GM12891 (cell line): ENCODE measurements at regions not wholly inside any gene's neighbourhood (a gene's known extent, or its start where the extent isn't known, plus 50 kb on each side); places are given as distances from the start of the nearest gene placed in this dataset.
"Not testable (repeated sequence)": the region's sequence is repeated elsewhere in the genome, so short reads cannot be mapped to it uniquely, and the experiment has no call there.

Experiments
- POLR2A ChIP-seq: IDR thresholded peaks from 2 replicates; pipeline ENCODE4 v1.6.1; 2011; ENCODE audit warnings: low read depth, low read length, control low read depth
- POLR2AphosphoS5 ChIP-seq: IDR thresholded peaks from 2 replicates; pipeline ENCODE4 v1.6.1; 2011; ENCODE audit warnings: low read depth, low read length, control low read depth
- TAF1 ChIP-seq: IDR thresholded peaks from 2 replicates; pipeline ENCODE4 v1.6.1; 2011; ENCODE audit warnings: low read depth, low read length, control low read depth

DNA sequence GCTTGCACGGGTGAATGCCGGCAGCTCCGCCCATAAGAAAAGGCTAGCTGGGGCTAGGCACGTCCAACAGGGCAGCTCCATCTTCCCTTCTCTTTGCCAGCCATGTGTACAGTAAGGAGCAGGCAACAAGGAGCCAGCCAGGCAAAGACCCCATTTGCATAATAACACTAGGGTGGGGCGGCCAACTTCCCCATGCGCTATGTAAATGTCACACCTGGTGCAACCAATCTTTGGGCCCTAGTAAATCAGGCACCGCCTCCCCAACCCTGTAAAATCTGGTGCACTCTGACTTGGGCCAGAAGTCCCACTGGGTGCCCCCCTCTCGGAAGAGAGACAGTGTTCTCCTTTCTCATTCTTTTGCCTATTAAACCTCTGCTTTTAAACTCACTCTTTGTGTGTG, 115.2 kb downstream of the NPIPA7 start:
- TF ChIP-seq POLR2A, POLR2AphosphoS5, TAF1: not testable (repeated sequence)
